HPDE6-E6E7 (cell line): ENCODE measurements at regions not wholly inside any gene's neighbourhood (a gene's known extent, or its start where the extent isn't known, plus 50 kb on each side); places are given as distances from the start of the nearest gene placed in this dataset.

Experiments used
- DNase-seq: peaks from one replicate; pipeline ENCODE4 v3.0.0; 2011; ENCODE audit warnings: missing footprints; ENCODE audit errors: extremely low spot score

- DNase-seq, result no peak
These were observed 232.5 kb downstream of the IBTK start for GRCh38 chr6:82015043-82015442.

GRCh38 chr6:82013561-82014530, 233.7 kb downstream of the IBTK start:
- no peak for DNase-seq

DNA sequence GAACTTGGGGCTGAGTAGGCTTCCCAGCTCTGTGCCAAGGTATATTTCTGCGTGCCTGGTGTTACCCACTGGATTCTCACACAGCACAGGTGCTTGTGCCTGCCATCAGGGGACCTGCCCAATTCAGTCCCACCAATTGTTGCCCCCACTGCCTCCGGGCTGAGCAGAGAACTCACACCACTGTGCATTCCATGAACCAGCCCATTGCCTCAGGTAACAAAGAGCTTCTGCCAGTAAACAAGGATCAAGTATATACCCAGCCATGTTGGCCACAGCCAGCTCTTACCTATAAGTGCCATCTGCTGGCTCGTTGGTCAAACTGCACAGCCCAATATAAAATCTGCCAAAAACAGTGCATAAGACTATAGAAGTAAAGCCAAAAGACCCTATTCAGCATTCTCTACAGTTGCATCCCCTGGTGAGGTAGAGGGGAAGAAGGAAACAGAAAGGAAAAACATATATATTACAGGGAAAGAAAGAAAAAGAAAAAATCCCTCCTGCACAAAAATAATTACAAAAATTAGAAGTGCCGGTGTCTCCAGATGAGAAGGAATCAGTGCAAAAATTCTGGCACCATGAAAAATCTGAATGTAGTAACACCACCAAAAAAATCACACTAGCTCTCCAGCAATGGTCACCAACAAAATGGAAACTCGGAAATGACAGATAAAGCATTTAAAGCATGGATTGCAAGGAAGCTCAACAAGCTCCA, 241.4 kb downstream of the IBTK start:
- no peak for DNase-seq

GRCh38 chr6:82000551-82000950, 247.0 kb downstream of the IBTK start:
- DNase-seq, result no peak

DNA sequence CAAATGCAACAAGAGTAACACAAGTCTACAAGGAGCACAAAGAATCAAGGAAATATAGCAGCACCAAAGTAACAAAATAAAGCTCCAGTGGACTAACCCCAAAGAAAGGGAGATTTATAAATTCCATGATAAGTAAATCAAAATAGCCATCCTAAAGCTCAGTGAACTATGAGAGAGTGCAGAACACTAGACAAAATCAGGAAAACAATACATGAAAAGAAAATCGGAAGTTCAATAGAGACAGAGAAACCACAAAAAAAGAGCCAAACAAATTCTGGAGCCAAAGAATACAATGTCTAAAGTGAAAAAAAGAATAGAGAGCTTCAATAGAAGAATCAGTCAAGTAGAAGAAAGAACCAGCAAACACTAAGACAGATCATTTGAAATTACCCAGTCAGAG, 247.3 kb upstream of the TENT5A start:
- no peak for DNase-seq

DNA sequence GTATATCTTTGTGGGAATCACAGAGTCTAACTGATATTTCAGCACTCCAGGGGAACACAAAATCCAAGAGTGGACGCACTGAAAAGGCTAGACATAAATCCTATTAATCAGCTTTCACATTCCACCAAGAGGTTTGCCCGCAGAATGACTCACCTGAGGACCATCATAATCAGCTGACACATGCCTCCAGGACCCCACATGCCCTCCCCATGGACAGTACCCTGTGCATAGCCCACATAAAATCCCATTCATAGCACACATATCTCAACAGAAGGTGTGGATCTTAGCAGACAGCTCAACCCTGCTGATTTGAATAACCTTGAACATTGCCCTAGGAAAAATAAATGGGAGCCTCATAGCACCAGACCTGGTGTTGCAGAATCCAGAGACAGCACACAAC, 246.8 kb upstream of the TENT5A start:
- no peak for DNase-seq

DNA sequence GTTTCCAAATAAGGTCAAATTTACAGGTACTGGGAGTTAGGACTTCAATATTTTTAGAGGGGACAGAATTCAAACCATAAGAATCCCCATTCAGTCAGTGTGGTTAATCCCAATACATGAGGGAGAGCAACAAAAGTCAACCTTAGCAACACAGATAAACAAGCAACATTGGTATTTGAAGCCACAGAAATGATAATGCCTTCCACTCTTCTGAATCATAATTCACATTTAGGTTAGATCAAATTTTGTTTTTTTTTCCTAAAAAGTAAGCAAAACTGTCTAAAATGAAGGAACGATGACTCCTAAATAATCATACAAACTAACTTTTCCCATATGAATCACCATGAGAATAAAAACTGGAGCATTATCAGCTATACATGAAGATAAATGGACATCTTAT, 246.0 kb upstream of the TENT5A start:
- no peak for DNase-seq

DNA sequence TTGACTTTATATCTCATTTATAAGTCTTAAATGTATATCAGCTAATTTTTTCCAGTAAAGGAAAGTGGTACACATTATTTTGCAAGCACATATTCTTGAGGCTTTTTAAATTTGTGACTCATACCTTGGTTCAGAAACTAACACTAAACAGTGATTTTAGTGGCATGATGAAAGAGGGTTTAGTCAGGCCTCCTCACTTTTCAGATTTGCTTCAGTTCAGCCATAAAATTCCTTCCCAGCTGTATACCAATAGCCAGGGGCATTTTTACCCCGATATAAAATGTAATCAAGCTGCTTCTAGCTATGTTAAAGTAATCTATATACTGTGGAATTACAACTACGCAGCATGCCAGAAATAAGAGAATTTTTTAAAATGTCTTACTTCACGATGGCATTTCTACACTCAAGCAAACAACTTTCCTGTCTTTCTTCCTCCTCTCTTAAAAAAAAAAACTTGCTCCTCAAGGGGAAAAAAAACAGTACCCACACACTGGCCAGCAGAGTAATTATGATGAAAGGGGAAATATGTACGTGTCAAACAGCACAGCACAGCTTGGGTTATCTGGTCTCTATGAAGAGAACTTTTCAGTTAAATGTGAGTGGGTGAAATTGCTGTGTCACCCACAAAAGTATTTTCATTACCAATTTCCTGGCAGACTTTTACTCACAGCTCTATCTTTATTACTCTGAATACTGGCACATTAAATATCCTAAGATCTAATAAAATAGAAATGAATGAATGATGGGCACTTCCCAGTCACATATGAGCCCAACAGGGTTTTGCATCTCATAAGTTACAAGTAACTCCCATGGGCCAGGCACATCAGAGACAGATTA, 244.8 kb upstream of the TENT5A start:
- DNase-seq, result no peak

DNA sequence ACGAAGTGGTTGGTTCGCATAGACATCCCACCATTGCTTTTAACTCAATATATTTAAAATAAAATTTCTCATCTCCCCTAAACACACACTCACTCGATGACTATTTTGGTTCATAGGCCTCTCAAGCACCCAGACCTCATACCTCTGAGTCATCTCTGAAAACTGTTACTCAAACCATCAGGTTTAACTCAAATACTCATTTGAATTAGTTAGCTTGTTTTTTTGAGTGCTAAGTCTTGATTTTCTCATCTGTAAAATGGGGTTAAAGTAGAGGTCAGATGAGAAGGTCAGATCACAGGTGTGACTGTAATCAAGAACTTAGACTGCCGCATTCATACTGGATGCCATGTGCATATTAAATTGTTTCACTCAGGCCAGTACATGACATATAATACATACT, 243.9 kb upstream of the TENT5A start:
- DNase-seq, result no peak

DNA sequence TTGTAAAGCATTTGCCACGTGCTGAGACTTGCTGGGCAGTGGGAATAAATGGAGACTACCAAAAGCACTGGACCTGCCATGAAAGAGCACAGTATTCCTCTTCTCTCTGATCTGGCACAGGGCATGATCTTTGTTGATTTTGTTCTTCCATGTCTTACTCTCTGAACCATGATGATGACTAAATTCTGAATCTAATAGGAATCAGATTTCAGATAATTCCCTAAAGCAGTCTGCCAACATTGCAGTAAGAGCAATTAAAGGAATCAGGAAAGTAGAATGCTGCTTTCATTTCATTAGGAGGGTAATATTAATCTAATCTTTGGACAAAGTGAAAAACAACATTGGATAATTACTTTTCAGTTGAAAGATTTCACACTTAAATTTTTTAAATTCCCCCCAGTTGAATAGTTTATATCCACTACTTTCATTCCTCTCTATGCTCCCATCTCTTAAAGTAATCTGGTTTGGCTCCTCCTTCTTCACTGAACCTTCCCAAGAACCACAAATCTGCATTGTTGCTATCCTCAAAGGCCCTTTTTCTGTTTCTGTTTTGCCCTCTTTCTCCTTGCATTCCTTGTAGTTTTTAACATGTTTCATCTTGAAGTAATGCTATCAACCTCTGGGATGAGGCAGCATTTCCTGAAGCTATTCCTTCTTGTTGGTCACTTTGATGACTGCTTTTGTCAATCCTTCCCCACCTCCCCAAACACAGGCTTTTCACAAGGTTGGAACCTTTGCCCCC, 243.2 kb upstream of the TENT5A start:
- DNase-seq, result no peak

- DNase-seq, result no peak
These were observed 236.4 kb upstream of the TENT5A start for GRCh38 chr6:81988871-81989270.

DNA sequence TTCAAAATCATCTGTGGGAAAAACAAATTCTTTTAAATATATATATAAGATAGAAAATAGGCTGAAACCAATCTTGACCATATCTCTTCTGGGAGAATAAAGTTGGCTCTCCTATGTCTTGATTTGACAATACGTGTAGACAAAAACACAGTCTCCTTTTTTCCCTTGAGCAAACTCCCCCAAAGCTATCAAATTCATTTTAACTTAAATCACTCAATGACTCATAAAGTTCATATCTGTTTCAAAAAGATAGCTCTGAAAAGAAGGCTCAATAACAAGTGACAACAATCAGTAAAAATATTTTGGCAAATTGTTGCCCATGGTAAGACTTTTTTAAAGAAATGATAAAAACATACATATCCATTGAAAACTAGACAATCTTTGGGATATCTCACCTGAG, 236.0 kb upstream of the TENT5A start:
- no peak for DNase-seq

DNA sequence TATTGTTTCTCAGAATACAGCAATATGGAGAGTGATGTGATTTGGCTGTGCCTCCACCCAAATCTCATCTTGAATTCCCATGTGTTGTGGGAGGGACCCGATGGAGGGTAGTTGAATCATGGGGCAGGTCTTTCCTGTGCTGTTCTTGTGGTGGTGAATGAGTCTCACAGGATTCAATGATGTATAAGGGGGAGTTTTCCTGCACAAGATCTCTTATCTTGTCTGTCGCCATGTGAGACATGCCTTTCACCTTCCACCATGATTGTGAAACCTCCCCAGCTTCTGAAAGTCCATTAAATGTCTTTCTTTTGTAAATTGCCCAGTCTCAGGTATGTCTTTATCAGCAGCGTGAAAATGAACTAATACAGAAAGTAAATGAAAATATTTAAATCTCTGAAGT, 234.8 kb upstream of the TENT5A start:
- no peak for DNase-seq

- no peak for DNase-seq
These were observed 232.7 kb upstream of the TENT5A start for GRCh38 chr6:81985191-81985590.

GRCh38 chr6:81984599-81984998, 232.1 kb upstream of the TENT5A start:
- DNase-seq, result no peak

DNA sequence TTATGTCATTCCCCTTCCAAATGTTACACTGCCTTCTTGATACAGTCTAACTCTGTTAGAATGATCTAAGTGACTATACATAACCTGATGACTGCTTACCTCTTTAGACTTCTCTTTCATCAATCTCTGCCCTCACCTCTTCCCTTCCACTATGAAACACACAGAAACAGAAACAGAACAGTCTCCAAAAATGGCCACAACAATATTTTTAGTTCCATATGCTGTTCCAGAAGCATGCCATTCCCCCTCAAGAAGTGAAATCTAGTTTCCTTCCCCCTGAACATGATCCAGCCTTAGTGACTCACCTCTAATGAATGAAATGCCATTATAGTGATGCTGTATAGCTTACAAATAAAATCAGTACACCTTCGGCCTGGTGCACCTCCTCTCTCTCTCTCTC, 229.3 kb upstream of the TENT5A start:
- no peak for DNase-seq

GRCh38 chr6:81979767-81980166, 227.3 kb upstream of the TENT5A start:
- DNase-seq, result no peak

DNA sequence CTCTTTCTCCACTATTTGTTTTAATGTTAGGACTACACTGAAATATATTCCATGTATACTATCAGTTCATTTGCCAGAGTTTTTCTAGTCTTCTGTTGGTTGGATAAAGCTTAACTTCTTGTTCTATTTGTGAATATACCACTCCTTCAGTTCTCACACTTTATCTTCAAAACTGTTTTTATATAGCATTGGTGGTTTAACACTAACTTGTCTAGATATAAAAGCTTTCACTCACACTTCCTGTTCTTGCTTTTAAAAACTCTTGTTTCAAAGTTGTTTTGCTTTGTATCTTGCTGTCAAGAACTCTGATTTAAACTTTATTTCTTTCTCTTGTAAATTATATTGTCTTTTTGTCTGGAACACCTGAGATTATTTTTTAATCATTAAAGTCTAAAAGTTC, 226.8 kb upstream of the TENT5A start:
- no peak for DNase-seq

DNA sequence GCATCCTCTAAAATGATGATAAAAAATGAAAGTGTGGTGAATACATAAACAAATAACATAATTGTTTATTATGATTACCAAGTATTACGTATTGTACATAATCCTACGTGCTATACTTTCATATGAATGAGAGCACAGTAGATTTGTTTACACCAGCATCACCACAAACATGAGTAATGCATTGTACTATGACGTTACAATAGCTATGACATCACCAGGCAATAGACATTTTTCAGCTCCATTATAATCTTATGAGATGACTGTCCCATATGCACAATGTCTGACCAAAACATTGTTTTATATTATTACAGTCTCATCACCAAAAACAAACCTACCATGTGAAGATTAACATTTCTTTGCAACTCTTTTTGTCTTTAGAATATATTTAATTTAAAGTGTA, 225.7 kb upstream of the TENT5A start:
- no peak for DNase-seq

DNA sequence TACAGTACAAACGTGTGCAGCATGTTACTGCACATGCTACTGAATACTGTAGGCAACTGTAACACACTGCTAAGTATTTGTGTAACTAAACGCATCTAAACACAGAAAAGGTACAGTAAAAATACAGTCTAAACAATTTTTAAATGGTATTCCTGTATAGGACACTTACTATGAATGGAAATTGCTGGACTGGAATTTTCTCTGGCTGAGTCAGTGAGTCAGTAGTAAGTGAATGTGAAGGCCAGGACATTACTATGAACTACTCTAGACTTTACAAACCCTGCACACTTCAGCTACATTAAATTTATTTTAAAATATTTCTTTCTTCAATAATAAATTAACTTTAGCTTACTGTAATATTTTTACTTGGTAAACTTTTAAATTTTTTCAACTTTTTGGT, 225.0 kb upstream of the TENT5A start:
- DNase-seq, result no peak

GRCh38 chr6:81969814-81970213, 217.3 kb upstream of the TENT5A start:
- DNase-seq, result no peak

GRCh38 chr6:81969011-81969410, 216.5 kb upstream of the TENT5A start:
- DNase-seq, result no peak
